ENCODE measurements at regions not wholly inside any gene's neighbourhood (a gene's known extent, or its start where the extent isn't known, plus 50 kb on each side); places are given as distances from the start of the nearest gene placed in this dataset.

- no peak for DNase-seq (ENCODE audit: low spot score in 2 of 2)
- Histone ChIP-seq H3K27ac (no peak overlapping the region), H3K36me3 (no peaks in the 10 kb centered on the region), H3K9me3 (no peaks in the 10 kb centered on the region), H3K27me3 (no peaks in the 10 kb centered on the region), H3K4me3 (no peak overlapping the region), H3K4me1 (no peaks in the 10 kb centered on the region)
- no peak for TF ChIP-seq POLR2A (IDR thresholded peaks at IDR 0.05)
- no peak for TF ChIP-seq POLR2AphosphoS5 (IDR thresholded peaks at IDR 0.05)
- TF ChIP-seq EP300 (IDR thresholded peaks at IDR 0.05) = no peak
- TF ChIP-seq, protein P1, sequence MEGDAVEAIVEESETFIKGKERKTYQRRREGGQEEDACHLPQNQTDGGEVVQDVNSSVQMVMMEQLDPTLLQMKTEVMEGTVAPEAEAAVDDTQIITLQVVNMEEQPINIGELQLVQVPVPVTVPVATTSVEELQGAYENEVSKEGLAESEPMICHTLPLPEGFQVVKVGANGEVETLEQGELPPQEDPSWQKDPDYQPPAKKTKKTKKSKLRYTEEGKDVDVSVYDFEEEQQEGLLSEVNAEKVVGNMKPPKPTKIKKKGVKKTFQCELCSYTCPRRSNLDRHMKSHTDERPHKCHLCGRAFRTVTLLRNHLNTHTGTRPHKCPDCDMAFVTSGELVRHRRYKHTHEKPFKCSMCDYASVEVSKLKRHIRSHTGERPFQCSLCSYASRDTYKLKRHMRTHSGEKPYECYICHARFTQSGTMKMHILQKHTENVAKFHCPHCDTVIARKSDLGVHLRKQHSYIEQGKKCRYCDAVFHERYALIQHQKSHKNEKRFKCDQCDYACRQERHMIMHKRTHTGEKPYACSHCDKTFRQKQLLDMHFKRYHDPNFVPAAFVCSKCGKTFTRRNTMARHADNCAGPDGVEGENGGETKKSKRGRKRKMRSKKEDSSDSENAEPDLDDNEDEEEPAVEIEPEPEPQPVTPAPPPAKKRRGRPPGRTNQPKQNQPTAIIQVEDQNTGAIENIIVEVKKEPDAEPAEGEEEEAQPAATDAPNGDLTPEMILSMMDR (IDR thresholded peaks at IDR 0.05) = no peak
- 50% methylated on average over 2 of the region's 2 CpGs for WGBS
These were observed 2783.8 kb downstream of the PCDH9 start for GRCh38 chr13:64446372-64446771.

DNA sequence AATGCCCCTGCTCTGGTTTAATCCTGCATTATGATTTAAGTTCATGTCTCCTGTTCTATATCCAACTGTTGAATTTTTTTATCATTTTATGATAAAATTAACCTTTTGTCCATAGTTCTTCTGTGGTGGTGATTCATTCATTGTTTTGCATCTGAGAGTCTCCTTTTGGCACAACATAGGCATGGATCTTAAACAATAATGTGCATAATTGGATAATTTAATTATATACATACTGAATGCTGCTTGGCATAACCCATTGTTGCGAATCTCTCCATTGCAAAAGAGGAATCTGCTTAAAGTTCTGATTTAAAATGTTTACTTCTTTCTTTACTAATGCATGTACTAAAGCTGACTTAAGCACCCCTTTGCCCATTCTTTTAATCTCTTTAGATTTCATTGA lies 2788.4 kb downstream of the PCDH9 start:
- no peaks in the 10 kb centered on the region for H3K36me3 ChIP-seq
- H3K27ac ChIP-seq = no peak overlapping the region
- TF ChIP-seq, protein P1 (IDR thresholded peaks at IDR 0.05) = no peak
- TF ChIP-seq EP300 (IDR thresholded peaks at IDR 0.05) = no peak
- TF ChIP-seq POLR2A (IDR thresholded peaks at IDR 0.05) = no peak
- no peak for TF ChIP-seq POLR2AphosphoS5 (IDR thresholded peaks at IDR 0.05)
- H3K9me3 ChIP-seq = no peaks in the 10 kb centered on the region
- no peaks in the 10 kb centered on the region for H3K27me3 ChIP-seq
- no peak overlapping the region for H3K4me3 ChIP-seq
- WGBS = 88% methylated on average over 1 of the region's 1 CpG
- DNase-seq (ENCODE audit: low spot score in 2 of 2) = no peak
- no peaks in the 10 kb centered on the region for H3K4me1 ChIP-seq

- WGBS = 53% methylated on average over 2 of the region's 2 CpGs
- DNase-seq (ENCODE audit: low spot score in 2 of 2) = no peak
- Histone ChIP-seq H3K9me3 (no peaks in the 10 kb centered on the region), H3K4me1 (no peaks in the 10 kb centered on the region), H3K4me3 (no peak overlapping the region), H3K27ac (no peak overlapping the region), H3K27me3 (no peaks in the 10 kb centered on the region), H3K36me3 (no peaks in the 10 kb centered on the region)
- TF ChIP-seq EP300 (IDR thresholded peaks at IDR 0.05) (no peak), POLR2A (IDR thresholded peaks at IDR 0.05) (no peak), POLR2AphosphoS5 (IDR thresholded peaks at IDR 0.05) (no peak)
- TF ChIP-seq, protein P1 (IDR thresholded peaks at IDR 0.05) = no peak
These were observed 2792.1 kb downstream of the PCDH9 start for GRCh38 chr13:64438084-64438483.

GRCh38 chr13:64429691-64430090 lies 2800.4 kb downstream of the PCDH9 start:
- no peaks in the 10 kb centered on the region for H3K9me3 ChIP-seq
- H3K27me3 ChIP-seq = no peaks in the 10 kb centered on the region
- WGBS = 74% methylated on average over 2 of the region's 2 CpGs
- H3K4me1 ChIP-seq = no peaks in the 10 kb centered on the region
- no peak overlapping the region for H3K4me3 ChIP-seq
- no peak overlapping the region for H3K27ac ChIP-seq
- no peak for DNase-seq (ENCODE audit: low spot score in 2 of 2)
- no peak for TF ChIP-seq POLR2AphosphoS5 (IDR thresholded peaks at IDR 0.05)
- TF ChIP-seq POLR2A (IDR thresholded peaks at IDR 0.05) = no peak
- no peak for TF ChIP-seq EP300 (IDR thresholded peaks at IDR 0.05)
- TF ChIP-seq, protein P1 (IDR thresholded peaks at IDR 0.05) = no peak
- H3K36me3 ChIP-seq = no peaks in the 10 kb centered on the region

GRCh38 chr13:64428196-64428595 lies 2801.9 kb downstream of the PCDH9 start:
- Histone ChIP-seq H3K9me3 (no peaks in the 10 kb centered on the region), H3K27me3 (no peaks in the 10 kb centered on the region), H3K4me1 (no peaks in the 10 kb centered on the region), H3K4me3 (no peak overlapping the region), H3K27ac (no peak overlapping the region), H3K36me3 (no peaks in the 10 kb centered on the region)
- no peak for DNase-seq (ENCODE audit: low spot score in 2 of 2)
- TF ChIP-seq POLR2AphosphoS5 (IDR thresholded peaks at IDR 0.05) (no peak), POLR2A (IDR thresholded peaks at IDR 0.05) (no peak), EP300 (IDR thresholded peaks at IDR 0.05) (no peak)
- TF ChIP-seq, protein P1 (IDR thresholded peaks at IDR 0.05) = no peak

Data from suprapubic skin (tissue), 4 donors.